PC-3 (cell line): ENCODE measurements at regions not wholly inside any gene's neighbourhood (a gene's known extent, or its start where the extent isn't known, plus 50 kb on each side); places are given as distances from the start of the nearest gene placed in this dataset.
"Not testable (repeated sequence)": the region's sequence is repeated elsewhere in the genome, so short reads cannot be mapped to it uniquely, and the experiment has no call there.

Experiments
- CTCF ChIP-seq: fragments of 300-600 bp; sonication (generic); conservative IDR thresholded peaks from 2 replicates; pipeline ENCODE4 v1.5.1; 2017; ENCODE audit warnings: antibody characterized with exemption, low read depth, mild to moderate bottlenecking, low read length
- EZH2phosphoT487 ChIP-seq: fragments of 300-600 bp; sonication (generic); IDR thresholded peaks from 2 replicates; pipeline ENCODE4 v1.6.1; 2018; ENCODE audit warnings: mild to moderate bottlenecking, antibody characterized with exemption, low read length, borderline replicate concordance

GRCh38 chr10:93230596-93230995 is 156.9 kb downstream of the CYP26A1 start:
- TF ChIP-seq CTCF, EZH2phosphoT487: not testable (repeated sequence)
